ENCODE measurements at regions not wholly inside any gene's neighbourhood (a gene's known extent, or its start where the extent isn't known, plus 50 kb on each side); places are given as distances from the start of the nearest gene placed in this dataset.
"Not testable (repeated sequence)": the region's sequence is repeated elsewhere in the genome, so short reads cannot be mapped to it uniquely, and the experiment has no call there.

DNA sequence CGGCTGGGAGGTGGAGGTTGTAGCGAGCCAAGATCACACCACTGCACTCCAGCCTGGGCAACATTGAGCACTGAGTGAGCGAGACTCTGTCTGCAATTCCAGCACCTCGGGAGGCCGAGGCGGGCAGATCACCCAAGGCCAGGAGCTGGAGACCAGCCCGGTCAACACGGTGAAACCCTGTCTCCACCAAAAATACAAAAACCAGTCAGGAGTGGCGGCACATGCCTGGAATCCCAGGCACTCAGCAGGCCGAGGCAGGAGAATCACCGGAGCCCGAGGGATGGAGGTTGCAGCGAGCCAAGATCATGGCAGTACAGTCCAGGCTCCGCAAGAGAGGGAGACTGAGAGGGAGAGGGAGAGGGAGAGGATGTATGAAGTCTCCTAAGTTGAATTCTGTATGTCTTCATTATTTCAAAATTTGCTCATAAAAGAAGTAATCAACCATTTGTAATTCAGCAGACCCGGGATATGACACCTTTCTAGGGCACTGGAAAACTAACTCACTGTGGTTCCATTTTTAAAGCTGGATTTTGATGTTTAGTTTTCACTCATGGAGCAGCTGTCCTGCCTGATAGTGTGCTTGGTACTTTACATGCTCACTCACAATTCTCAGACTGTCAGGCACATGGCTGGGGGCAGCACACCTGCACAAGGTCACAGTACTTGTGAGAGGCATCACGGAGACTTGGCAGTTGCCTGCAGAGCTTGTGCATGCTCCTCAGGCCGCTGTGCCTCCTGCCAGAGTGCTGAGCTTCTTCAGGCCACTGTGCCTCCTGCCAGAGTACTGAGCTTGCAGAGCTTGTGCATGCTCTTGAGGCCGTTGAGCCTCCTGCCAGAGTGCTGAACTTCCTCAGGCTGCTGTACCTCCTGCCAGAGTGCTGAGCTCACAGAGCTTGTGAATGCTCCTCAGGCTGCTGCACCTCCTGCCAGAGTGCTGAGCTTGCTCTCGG lies 106.2 kb downstream of the ERMARD start (continued):
- TF ChIP-seq EZH2 (IDR thresholded peaks at IDR 0.05; ENCODE audit: low read depth, unreplicated experiment) (no peak), ETS1 (IDR thresholded peaks at IDR 0.05) (no peak), REST (IDR thresholded peaks at IDR 0.05; ENCODE audit: unreplicated experiment) (no peak), ZNF331 (CRISPR knock-in tag; IDR thresholded peaks at IDR 0.05; ENCODE audit: low read depth) (no peak), JUNB (IDR thresholded peaks at IDR 0.05; ENCODE audit: unreplicated experiment) (no peak), CTCF (conservative IDR thresholded peaks at IDR 0.05; ENCODE audit: low read depth in 2 of 2) (no peak), EZH2phosphoT487 (IDR thresholded peaks at IDR 0.05; ENCODE audit: unreplicated experiment) (no peak), ZNF114 (CRISPR knock-in tag; IDR thresholded peaks at IDR 0.05) (no peak)

GRCh38 chr6:169856442-169857342 lies 105.3 kb downstream of the ERMARD start:
- Mint-ChIP-seq H3K36me3 (ENCODE audit: low read depth) (peaks cover 20% of the 10 kb centered on the region), H3K9me3 (peaks cover 51% of the 10 kb centered on the region), H3K27me3 (ENCODE audit: insufficient read depth, low read depth, poor library complexity) (peaks cover 13% of the 10 kb centered on the region)
- not testable (repeated sequence) for H3K9me2 ChIP-seq (ENCODE audit: insufficient read depth); H3K27ac ChIP-seq (ENCODE audit: low read depth); H3K79me2 ChIP-seq (replicated peaks; ENCODE audit: insufficient read depth); H3F3A ChIP-seq (replicated peaks; ENCODE audit: low read depth); H3K4me3 Mint-ChIP-seq; H3K4me1 ChIP-seq (ENCODE audit: insufficient read depth); H4K20me1 ChIP-seq (replicated peaks; ENCODE audit: insufficient read depth); H2AFZ ChIP-seq; H3K27ac Mint-ChIP-seq; H3K4me2 ChIP-seq; ATAC-seq; H3K27me3 ChIP-seq (ENCODE audit: insufficient read depth); H3K4me3 ChIP-seq; H3K4me1 Mint-ChIP-seq; H3K36me3 ChIP-seq (ENCODE audit: insufficient read depth); DNase-seq (ENCODE audit: low spot score)

Data from GM23338 (cell line).